GM18873 (cell line): ENCODE measurements at regions not wholly inside any gene's neighbourhood (a gene's known extent, or its start where the extent isn't known, plus 50 kb on each side); places are given as distances from the start of the nearest gene placed in this dataset.
"Not testable (repeated sequence)": the region's sequence is repeated elsewhere in the genome, so short reads cannot be mapped to it uniquely, and the experiment has no call there.

Source experiments
- ATAC-seq: cut with Tn5 transposase; IDR thresholded peaks from one replicate; pipeline ENCODE4 v1.9.1; 2021; ENCODE audit warnings: mild to moderate bottlenecking, moderate library complexity, moderate number of reproducible peaks; ENCODE audit not compliant: unreplicated experiment, low FRiP score

- no peak for ATAC-seq
These were observed 447.5 kb downstream of the PCNX1 start for GRCh38 chr14:71354801-71355200.

GRCh38 chr14:71355324-71356201, 448.3 kb downstream of the PCNX1 start:
- no peak for ATAC-seq

GRCh38 chr14:71358209-71358931, 451.1 kb downstream of the PCNX1 start:
- ATAC-seq, result no peak

GRCh38 chr14:71358932-71359421, 451.7 kb downstream of the PCNX1 start:
- not testable (repeated sequence) for ATAC-seq

GRCh38 chr14:71359823-71360222, 452.6 kb downstream of the PCNX1 start:
- ATAC-seq, result no peak

- ATAC-seq, result no peak
These were observed 454.1 kb downstream of the PCNX1 start for GRCh38 chr14:71361336-71361735.

- no peak for ATAC-seq
These were observed 454.6 kb downstream of the PCNX1 start for GRCh38 chr14:71361874-71362273.

GRCh38 chr14:71362282-71362681, 455.0 kb downstream of the PCNX1 start:
- no peak for ATAC-seq

- ATAC-seq, result no peak
These were observed 455.8 kb downstream of the PCNX1 start for GRCh38 chr14:71362920-71363584.

- no peak for ATAC-seq
These were observed 457.0 kb downstream of the PCNX1 start for GRCh38 chr14:71363946-71364925.

- ATAC-seq, result no peak
These were observed 458.1 kb downstream of the PCNX1 start for GRCh38 chr14:71365361-71365760.

GRCh38 chr14:71366861-71367260, 459.6 kb downstream of the PCNX1 start:
- ATAC-seq, result no peak

GRCh38 chr14:71371711-71372396, 464.6 kb downstream of the PCNX1 start:
- no peak for ATAC-seq

- ATAC-seq, result no peak
These were observed 465.2 kb downstream of the PCNX1 start for GRCh38 chr14:71372411-71372838.

- no peak for ATAC-seq
These were observed 466.5 kb downstream of the PCNX1 start for GRCh38 chr14:71373773-71374172.

- ATAC-seq, result no peak
These were observed 467.7 kb downstream of the PCNX1 start for GRCh38 chr14:71374989-71375388.

- ATAC-seq, result no peak
These were observed 469.8 kb downstream of the PCNX1 start for GRCh38 chr14:71377099-71377498.

- ATAC-seq, result no peak
These were observed 473.0 kb downstream of the PCNX1 start for GRCh38 chr14:71380271-71380670.

- ATAC-seq, result no peak
These were observed 474.6 kb downstream of the PCNX1 start for GRCh38 chr14:71381814-71382213.
